Hepatocyte (in vitro differentiated cells): ENCODE measurements at regions not wholly inside any gene's neighbourhood (a gene's known extent, or its start where the extent isn't known, plus 50 kb on each side); places are given as distances from the start of the nearest gene placed in this dataset.

Source experiments
- DNase-seq: peaks from one replicate; pipeline ENCODE4 v3.0.0-alpha.2; 2016; ENCODE audit warnings: low spot score
- H2AFZ ChIP-seq: fragments of 200-600 bp; sonication (generic); 2 replicates; pipeline ENCODE4 v1.6.0; 2016; ENCODE audit warnings: antibody characterized with exemption, mild to moderate bottlenecking
- H3K27ac ChIP-seq: fragments of 200-600 bp; sonication (generic); 2 replicates; pipeline ENCODE4 v1.5.1; 2016; ENCODE audit warnings: mild to moderate bottlenecking
- H3K27me3 ChIP-seq: fragments of 200-600 bp; sonication (generic); 2 replicates; pipeline ENCODE4 v1.6.1; 2016
- H3K36me3 ChIP-seq: fragments of 200-600 bp; sonication (generic); replicated peaks from 2 replicates; pipeline ENCODE4 v1.5.1; 2016; ENCODE audit warnings: low read depth; ENCODE audit not compliant: insufficient read depth
- H3K4me1 ChIP-seq: fragments of 200-600 bp; sonication (generic); 2 replicates; pipeline ENCODE4 v1.5.1; 2016; ENCODE audit warnings: mild to moderate bottlenecking, moderate library complexity; ENCODE audit not compliant: insufficient read depth
- H3K4me2 ChIP-seq: fragments of 200-600 bp; sonication (generic); 2 replicates; pipeline ENCODE4 v1.6.0; 2016
- H3K4me3 ChIP-seq: fragments of 200-600 bp; sonication (generic); 2 replicates; pipeline ENCODE4 v1.5.1; 2016; ENCODE audit warnings: mild to moderate bottlenecking
- H3K79me2 ChIP-seq: fragments of 200-600 bp; sonication (generic); 2 replicates; pipeline ENCODE4 v1.6.0; 2017; ENCODE audit warnings: mild to moderate bottlenecking
- H3K9me2 ChIP-seq: fragments of 200-600 bp; sonication (generic); replicated peaks from 2 replicates; pipeline ENCODE4 v1.6.0; 2017; ENCODE audit warnings: mild to moderate bottlenecking; ENCODE audit not compliant: insufficient read depth
- H3K9me3 ChIP-seq: fragments of 200-600 bp; sonication (generic); 2 replicates; pipeline ENCODE4 v1.5.1; 2016; ENCODE audit warnings: low read depth, mild to moderate bottlenecking
- H4K20me1 ChIP-seq: fragments of 200-600 bp; sonication (generic); 2 replicates; pipeline ENCODE4 v1.6.0; 2016; ENCODE audit warnings: mild to moderate bottlenecking; ENCODE audit not compliant: insufficient read depth, poor library complexity, severe bottlenecking
- EZH2 ChIP-seq: fragments of 200-600 bp; sonication (generic); IDR thresholded peaks from 2 replicates; pipeline ENCODE4 v1.6.1; 2016; ENCODE audit warnings: antibody characterized with exemption, mild to moderate bottlenecking, borderline replicate concordance
- EZH2phosphoT487 ChIP-seq: fragments of 200-600 bp; sonication (generic); IDR thresholded peaks from one replicate; pipeline ENCODE4 v1.6.1; 2018; ENCODE audit warnings: antibody characterized with exemption, mild to moderate bottlenecking, low read depth, moderate library complexity; ENCODE audit not compliant: unreplicated experiment, severe bottlenecking
- WGBS: methylation state at CpG from one replicate; pipeline ENCODE4 v1.1.6; 2016; ENCODE audit warnings: low lambda C conversion rate; ENCODE audit errors: missing lambda C conversion rate; 5-methylcytosine and 5-hydroxymethylcytosine counted together
- TF ChIP-seq, protein P1 (sequence below): fragments of 200-600 bp; sonication (generic); IDR thresholded peaks from 2 replicates; pipeline ENCODE4 v1.5.1; 2016; ENCODE audit warnings: antibody characterized with exemption, mild to moderate bottlenecking; ENCODE audit not compliant: poor library complexity

DNA sequence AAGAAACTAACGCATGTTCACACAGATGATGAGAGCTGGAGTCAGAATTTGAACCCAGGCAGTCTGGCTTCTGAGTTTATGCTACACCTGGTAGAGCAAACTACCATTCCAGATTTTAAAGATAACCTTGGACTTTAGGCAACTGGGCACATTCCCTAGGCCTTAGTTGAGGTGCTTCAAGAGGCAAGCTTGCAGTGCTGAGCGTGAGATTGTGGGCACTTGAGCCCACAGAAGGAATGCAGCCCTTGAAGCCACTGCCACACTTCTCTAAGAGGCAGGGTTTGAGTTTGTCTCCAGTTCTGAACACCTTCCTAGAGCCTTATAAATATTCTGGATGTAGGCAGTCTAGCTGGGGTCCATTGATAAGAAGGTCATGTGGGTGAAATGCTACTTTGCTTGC, 216.1 kb upstream of the SLC14A2 start:
- Histone ChIP-seq H3K27ac (no peak overlapping the region), H2AFZ (no peak overlapping the region), H3K79me2 (no peaks in the 10 kb centered on the region), H3K4me1 (no peaks in the 10 kb centered on the region), H3K36me3 (no peaks in the 10 kb centered on the region), H3K9me2 (no peaks in the 10 kb centered on the region), H3K27me3 (no peaks in the 10 kb centered on the region), H3K4me3 (no peak overlapping the region), H3K9me3 (no peaks in the 10 kb centered on the region), H4K20me1 (no peaks in the 10 kb centered on the region), H3K4me2 (no peak overlapping the region)
- WGBS = 96% methylated on average over 2 of the region's 2 CpGs
- no peak for DNase-seq
- no peak for TF ChIP-seq EZH2
- TF ChIP-seq EZH2phosphoT487 = no peak
- TF ChIP-seq, protein P1, sequence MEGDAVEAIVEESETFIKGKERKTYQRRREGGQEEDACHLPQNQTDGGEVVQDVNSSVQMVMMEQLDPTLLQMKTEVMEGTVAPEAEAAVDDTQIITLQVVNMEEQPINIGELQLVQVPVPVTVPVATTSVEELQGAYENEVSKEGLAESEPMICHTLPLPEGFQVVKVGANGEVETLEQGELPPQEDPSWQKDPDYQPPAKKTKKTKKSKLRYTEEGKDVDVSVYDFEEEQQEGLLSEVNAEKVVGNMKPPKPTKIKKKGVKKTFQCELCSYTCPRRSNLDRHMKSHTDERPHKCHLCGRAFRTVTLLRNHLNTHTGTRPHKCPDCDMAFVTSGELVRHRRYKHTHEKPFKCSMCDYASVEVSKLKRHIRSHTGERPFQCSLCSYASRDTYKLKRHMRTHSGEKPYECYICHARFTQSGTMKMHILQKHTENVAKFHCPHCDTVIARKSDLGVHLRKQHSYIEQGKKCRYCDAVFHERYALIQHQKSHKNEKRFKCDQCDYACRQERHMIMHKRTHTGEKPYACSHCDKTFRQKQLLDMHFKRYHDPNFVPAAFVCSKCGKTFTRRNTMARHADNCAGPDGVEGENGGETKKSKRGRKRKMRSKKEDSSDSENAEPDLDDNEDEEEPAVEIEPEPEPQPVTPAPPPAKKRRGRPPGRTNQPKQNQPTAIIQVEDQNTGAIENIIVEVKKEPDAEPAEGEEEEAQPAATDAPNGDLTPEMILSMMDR = no peak

GRCh38 chr18:45399643-45400042, 215.6 kb upstream of the SLC14A2 start:
- H3K4me1 ChIP-seq = no peaks in the 10 kb centered on the region
- no peaks in the 10 kb centered on the region for H4K20me1 ChIP-seq
- H3K79me2 ChIP-seq = no peaks in the 10 kb centered on the region
- no peak for TF ChIP-seq EZH2
- TF ChIP-seq EZH2phosphoT487 = no peak
- TF ChIP-seq, protein P1 = no peak
- no peaks in the 10 kb centered on the region for H3K9me2 ChIP-seq
- H3K27ac ChIP-seq = no peak overlapping the region
- H2AFZ ChIP-seq = no peak overlapping the region
- no peak for DNase-seq
- no peak overlapping the region for H3K4me2 ChIP-seq
- 68% methylated on average over 1 of the region's 1 CpG for WGBS
- no peaks in the 10 kb centered on the region for H3K9me3 ChIP-seq
- H3K27me3 ChIP-seq = no peaks in the 10 kb centered on the region
- H3K36me3 ChIP-seq = no peaks in the 10 kb centered on the region
- H3K4me3 ChIP-seq = no peak overlapping the region

GRCh38 chr18:45402485-45403056, 212.7 kb upstream of the SLC14A2 start:
- H3K36me3 ChIP-seq = no peaks in the 10 kb centered on the region
- no peaks in the 10 kb centered on the region for H4K20me1 ChIP-seq
- no peaks in the 10 kb centered on the region for H3K9me3 ChIP-seq
- no peak overlapping the region for H3K4me2 ChIP-seq
- TF ChIP-seq EZH2 (no peak), EZH2phosphoT487 (no peak)
- TF ChIP-seq, protein P1 = no peak
- H3K4me1 ChIP-seq = no peaks in the 10 kb centered on the region
- no peaks in the 10 kb centered on the region for H3K79me2 ChIP-seq
- WGBS = 85% methylated on average over 2 of the region's 2 CpGs
- DNase-seq = no peak
- no peak overlapping the region for H3K27ac ChIP-seq
- no peak overlapping the region for H2AFZ ChIP-seq
- no peak overlapping the region for H3K4me3 ChIP-seq
- no peaks in the 10 kb centered on the region for H3K27me3 ChIP-seq
- no peaks in the 10 kb centered on the region for H3K9me2 ChIP-seq
